ENCODE measurements at regions not wholly inside any gene's neighbourhood (a gene's known extent, or its start where the extent isn't known, plus 50 kb on each side); places are given as distances from the start of the nearest gene placed in this dataset.

DNA sequence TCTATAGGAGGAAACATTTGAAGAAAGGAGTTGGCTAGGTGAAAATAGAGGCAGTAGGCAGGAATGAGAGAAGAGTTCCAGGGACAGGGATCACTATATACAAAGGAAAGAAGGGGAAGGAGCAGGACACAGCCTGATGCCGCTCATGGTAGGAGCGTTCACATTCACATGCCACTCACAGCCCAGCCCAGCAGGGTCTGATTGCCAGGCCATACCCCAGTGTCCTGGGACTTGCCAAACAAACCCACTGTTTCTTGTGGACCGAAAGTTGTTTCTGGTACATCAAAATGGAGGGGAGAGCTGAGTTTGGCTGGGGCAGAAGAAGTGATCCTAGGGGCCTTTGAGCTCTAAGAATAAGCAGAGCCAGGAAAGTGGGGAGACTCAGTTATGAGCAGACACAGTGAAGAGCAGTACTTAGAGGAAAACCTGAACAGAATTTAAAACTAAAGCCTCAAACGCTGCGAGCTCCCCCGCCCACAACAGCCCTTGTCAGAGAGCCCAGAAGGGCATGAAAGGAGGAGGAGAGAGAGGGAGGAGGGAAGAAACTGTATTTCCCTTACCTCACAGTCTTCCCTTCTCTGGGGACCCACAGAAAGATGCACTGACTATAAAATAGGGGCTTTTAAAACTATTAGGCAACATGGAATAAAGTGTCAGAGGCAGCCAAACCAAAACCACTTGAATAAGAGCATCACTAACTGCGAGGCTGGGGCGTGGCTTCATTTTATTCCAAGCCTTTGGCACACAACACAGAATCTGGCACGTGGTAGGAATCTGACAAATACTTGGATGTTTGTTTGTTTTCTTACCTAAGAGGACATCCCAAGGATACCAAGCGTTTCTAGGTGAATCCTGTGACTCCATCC lies 129.0 kb downstream of the RPL22L1 start:
- Mint-ChIP-seq H3K36me3 (ENCODE audit: low read depth) (no peaks in the 10 kb centered on the region), H3K9me3 (peaks cover 2% of the 10 kb centered on the region), H3K27ac (no peak overlapping the region), H3K4me1 (no peaks in the 10 kb centered on the region), H3K27me3 (peaks cover 8% of the 10 kb centered on the region), H3K4me3 (no peak overlapping the region)
- ChIA-PET CTCF (interaction anchor here (0.6 kb wide), 1 partner anchor 1996 kb away, joined by 3 read pairs; no protein-coding TSS in a partner anchor), POLR2A (no interaction called here)
- ATAC-seq (ENCODE audit: low read depth) (no peak), DNase-seq (no peak)
- TF ChIP-seq, protein P1, sequence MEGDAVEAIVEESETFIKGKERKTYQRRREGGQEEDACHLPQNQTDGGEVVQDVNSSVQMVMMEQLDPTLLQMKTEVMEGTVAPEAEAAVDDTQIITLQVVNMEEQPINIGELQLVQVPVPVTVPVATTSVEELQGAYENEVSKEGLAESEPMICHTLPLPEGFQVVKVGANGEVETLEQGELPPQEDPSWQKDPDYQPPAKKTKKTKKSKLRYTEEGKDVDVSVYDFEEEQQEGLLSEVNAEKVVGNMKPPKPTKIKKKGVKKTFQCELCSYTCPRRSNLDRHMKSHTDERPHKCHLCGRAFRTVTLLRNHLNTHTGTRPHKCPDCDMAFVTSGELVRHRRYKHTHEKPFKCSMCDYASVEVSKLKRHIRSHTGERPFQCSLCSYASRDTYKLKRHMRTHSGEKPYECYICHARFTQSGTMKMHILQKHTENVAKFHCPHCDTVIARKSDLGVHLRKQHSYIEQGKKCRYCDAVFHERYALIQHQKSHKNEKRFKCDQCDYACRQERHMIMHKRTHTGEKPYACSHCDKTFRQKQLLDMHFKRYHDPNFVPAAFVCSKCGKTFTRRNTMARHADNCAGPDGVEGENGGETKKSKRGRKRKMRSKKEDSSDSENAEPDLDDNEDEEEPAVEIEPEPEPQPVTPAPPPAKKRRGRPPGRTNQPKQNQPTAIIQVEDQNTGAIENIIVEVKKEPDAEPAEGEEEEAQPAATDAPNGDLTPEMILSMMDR (IDR thresholded peaks at IDR 0.05) = no peak
- intact Hi-C loops (cut with micrococcal nuclease) = no loop called here

DNA sequence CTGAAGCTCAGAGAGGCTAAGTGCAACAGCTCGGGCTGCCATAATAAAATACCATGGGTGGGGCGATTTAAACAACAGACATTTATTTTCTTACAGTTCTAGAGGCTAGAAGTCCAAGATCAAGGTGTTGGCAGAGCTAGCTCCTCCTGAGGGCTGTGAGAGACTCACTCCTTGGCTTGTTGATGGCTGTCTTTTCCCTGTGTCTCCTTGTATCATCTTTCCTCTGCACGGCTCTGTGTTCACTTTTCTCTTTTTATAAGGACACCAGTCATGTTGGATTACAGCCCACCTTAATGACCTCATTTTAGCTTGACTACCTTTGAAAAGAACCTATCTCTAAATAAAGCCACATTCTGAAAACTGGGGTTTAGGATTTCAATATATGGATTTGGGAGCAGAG lies 129.7 kb downstream of the RPL22L1 start:
- CTCF ChIA-PET = no interaction called here
- H3K4me1 Mint-ChIP-seq = no peaks in the 10 kb centered on the region

DNA sequence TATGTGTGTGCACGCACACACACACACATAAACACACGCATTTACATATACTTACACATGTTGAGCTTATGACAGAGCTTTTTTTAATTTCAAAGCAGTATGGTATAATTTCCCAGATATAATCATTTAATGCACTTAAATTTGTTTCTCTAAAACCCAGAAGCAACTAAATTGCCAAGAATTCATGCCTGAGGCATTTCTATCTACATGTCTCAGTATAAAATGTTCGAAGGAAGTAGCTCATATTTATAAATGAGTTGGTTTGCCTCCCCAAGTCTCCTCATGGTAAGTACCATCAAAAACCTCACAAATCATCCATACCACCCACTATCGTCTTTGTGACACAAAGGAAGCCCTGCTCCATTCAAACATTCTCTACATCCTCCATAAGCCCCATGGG lies 130.6 kb downstream of the RPL22L1 start:
- Mint-ChIP-seq H3K4me1 (no peaks in the 10 kb centered on the region), H3K36me3 (ENCODE audit: low read depth) (no peaks in the 10 kb centered on the region), H3K27ac (no peak overlapping the region), H3K27me3 (peaks cover 7% of the 10 kb centered on the region), H3K4me3 (no peak overlapping the region), H3K9me3 (peaks cover 2% of the 10 kb centered on the region)
- ChIA-PET POLR2A (no interaction called here), CTCF (no interaction called here)
- ATAC-seq (ENCODE audit: low read depth) (no peak), DNase-seq (no peak)
- intact Hi-C loops (cut with micrococcal nuclease) = no loop called here
- TF ChIP-seq, protein P1 (IDR thresholded peaks at IDR 0.05) = no peak

More for the DNA sequence above, 129.7 kb downstream of the RPL22L1 start:
- TF ChIP-seq, protein P1 (IDR thresholded peaks at IDR 0.05) = no peak
- DNase-seq (no peak), ATAC-seq (ENCODE audit: low read depth) (no peak)
- Mint-ChIP-seq H3K36me3 (ENCODE audit: low read depth) (no peaks in the 10 kb centered on the region), H3K9me3 (peaks cover 2% of the 10 kb centered on the region), H3K27me3 (peaks cover 2% of the 10 kb centered on the region), H3K27ac (no peak overlapping the region), H3K4me3 (no peak overlapping the region)
- intact Hi-C loops (cut with micrococcal nuclease) = no loop called here
- POLR2A ChIA-PET = no interaction called here

DNA sequence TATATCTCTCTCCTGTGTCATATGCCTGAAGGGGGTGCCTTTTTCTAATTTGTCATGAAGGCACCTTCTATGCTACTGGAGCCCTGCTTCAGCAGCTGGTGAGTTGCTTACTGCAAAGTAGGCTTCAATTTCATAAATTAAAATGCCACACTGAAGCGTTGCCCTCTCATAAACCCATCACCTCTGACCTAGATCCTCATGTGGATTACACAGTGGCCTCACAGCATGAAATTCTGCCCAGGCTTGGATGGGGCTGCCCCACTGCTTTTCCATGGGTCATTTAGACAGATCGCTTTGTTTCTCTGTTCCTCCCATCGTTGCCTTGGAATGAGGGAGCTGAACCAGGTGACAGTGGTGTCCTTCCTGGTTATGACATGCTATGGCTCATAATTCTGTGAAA lies 131.2 kb downstream of the RPL22L1 start:
- Mint-ChIP-seq H3K4me3 (no peak overlapping the region), H3K36me3 (ENCODE audit: low read depth) (no peaks in the 10 kb centered on the region), H3K4me1 (no peaks in the 10 kb centered on the region), H3K9me3 (peaks cover 2% of the 10 kb centered on the region), H3K27me3 (peaks cover 6% of the 10 kb centered on the region), H3K27ac (no peak overlapping the region)
- no peak for DNase-seq
- POLR2A ChIA-PET = no interaction called here
- intact Hi-C loops (cut with micrococcal nuclease) = no loop called here
- TF ChIP-seq, protein P1 (IDR thresholded peaks at IDR 0.05) = no peak
- CTCF ChIA-PET = no interaction called here
- ATAC-seq (ENCODE audit: low read depth) = no peak

DNA sequence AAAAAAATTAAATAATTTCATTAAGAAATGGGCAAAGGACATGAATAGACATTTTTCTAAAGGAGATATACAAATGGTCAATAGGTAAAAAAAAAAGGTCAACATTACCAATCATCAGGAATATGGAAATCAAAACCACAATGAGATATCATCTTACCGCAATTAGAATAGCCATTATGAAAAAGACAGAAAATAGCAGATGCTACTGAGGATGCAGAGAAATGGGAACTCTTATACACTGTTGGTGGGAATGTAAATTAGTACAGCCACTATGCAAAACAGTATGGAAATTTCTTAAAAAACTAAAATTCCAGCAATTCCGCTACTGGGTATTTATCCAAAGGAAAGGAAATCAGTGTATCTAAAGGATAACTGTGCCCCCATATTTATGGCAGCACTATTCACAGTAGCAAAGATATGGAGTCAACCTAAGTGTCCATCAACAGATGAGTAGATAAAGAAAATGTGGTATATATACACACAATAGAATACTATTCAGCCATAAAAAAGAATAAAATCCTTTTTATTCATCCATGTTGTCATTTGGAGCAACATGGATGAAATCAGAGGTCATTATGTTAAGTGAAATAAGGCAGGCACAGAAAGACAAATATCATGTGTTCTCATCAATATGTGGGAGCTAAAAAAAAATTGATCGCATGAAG lies 132.4 kb downstream of the RPL22L1 start:
- Mint-ChIP-seq H3K9me3 (peaks cover 2% of the 10 kb centered on the region), H3K27me3 (peaks cover 6% of the 10 kb centered on the region), H3K4me1 (no peaks in the 10 kb centered on the region), H3K36me3 (ENCODE audit: low read depth) (no peaks in the 10 kb centered on the region), H3K4me3 (no peak overlapping the region), H3K27ac (no peak overlapping the region)
- intact Hi-C loops (cut with micrococcal nuclease) = no loop called here
- TF ChIP-seq, protein P1 (IDR thresholded peaks at IDR 0.05) = no peak
- ChIA-PET CTCF (no interaction called here), POLR2A (no interaction called here)
- DNase-seq = no peak
- ATAC-seq (ENCODE audit: low read depth) = no peak
